ENCODE measurements at regions not wholly inside any gene's neighbourhood (a gene's known extent, or its start where the extent isn't known, plus 50 kb on each side); places are given as distances from the start of the nearest gene placed in this dataset.
"Not testable (repeated sequence)": the region's sequence is repeated elsewhere in the genome, so short reads cannot be mapped to it uniquely, and the experiment has no call there.

DNA sequence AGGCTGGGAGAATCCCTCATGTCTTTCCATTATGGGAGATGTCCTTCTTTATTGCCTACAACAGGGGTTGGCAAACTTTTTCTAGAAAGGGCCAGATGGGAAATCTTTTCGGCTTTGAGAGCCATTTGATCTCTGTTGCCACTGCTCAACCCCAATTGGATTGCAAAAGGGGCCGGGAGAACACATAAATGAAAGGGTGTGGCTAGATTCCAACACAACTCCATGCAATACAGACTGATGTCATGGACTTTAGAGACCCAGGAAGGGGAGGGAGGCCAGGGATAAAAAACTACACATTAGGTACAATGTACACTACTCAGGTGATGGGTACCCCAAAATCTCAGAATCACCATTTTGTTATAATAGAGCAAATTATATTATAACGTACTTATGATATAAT is 97.6 kb upstream of the SIM2 start:
- no peak for DNase-seq (ENCODE audit: low spot score)

GRCh38 chr21:36602735-36603134 is 96.2 kb upstream of the SIM2 start:
- no peak for DNase-seq (ENCODE audit: low spot score)

GRCh38 chr21:36603221-36603620 is 95.7 kb upstream of the SIM2 start:
- DNase-seq (ENCODE audit: low spot score), result no peak

- DNase-seq (ENCODE audit: low spot score), result no peak
Observed at GRCh38 chr21:36605426-36605825, 93.5 kb upstream of the SIM2 start.

- no peak for DNase-seq (ENCODE audit: low spot score)
Observed at GRCh38 chr21:36606287-36606982, 92.5 kb upstream of the SIM2 start.

DNA sequence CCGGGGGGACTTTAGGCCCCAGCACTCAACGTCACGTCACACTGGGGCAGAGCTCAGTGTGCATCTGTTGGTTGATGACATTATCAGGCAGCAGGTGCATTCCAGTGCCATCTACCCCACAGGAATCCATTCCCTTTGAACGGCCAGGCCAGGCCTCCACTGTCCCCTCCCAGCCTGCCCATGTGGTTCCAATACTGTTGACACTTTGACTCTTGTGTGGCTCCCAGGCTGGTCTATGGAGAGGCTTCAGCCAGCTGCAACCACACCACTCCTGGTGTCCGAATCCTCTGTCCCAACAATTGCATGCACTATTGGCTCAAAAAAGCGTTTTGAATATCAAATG is 92.0 kb upstream of the SIM2 start:
- no peak for DNase-seq (ENCODE audit: low spot score)

DNA sequence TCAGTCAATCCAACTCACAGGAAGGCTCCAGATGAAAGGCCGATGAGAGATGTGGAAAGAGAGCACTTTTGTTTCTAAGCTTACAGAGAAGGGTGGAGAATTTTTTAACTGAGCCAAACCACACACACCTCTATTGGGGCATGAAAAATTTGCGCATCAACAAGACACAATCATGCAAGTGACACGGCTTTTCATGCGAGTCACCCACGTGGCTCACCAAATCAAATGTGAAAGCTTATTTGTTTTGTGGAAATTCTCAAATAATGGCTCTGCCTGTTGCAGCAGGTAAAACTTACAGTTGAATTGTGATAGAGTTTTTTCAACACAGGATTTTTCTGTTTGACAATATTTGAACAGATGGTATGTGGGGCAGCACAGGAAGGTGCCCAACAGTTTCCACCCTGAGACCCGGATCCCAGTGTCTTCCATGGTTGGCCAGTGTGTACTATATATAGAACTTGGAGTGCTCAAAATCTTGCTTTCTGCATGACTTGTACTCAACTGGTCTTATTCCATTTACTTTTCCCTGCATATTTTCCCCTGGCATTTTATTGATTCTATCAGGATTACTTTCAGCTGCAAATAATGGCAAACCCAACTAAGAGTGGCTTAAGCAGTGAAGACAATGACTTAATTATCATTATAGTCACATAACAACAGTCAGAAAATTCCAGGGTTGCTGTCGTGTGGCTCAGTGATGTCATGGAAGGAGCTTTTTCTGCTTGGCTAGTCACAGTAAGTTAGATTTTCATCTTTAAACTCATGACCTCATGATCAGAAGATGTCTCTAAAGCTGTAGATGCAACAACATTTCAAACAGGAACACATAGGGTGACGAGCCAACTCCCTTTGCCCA is 90.6 kb upstream of the SIM2 start:
- DNase-seq (ENCODE audit: low spot score), result no peak

GRCh38 chr21:36608897-36609225 is 90.1 kb upstream of the SIM2 start:
- DNase-seq (ENCODE audit: low spot score), result no peak

- DNase-seq (ENCODE audit: low spot score), result no peak
Observed at GRCh38 chr21:36609654-36610053, 89.3 kb upstream of the SIM2 start.

DNA sequence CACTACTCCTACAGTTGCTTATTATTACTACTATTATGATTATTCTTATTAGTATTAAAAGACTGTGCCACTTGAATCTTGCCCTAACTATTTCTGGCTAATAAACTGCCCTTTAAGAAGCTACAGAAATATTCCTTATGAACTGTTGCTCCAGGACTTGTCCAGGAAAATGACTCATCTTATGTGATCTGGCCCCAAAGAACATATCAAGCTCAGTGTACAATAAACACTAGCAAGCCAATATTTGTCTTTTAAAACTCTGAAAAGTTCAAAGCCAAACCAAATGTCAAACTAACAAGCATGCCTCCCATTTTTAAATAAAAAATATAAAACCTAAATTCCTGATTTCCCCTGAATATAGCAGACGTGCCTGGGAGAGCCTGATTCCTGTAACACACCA is 88.7 kb upstream of the SIM2 start:
- no peak for DNase-seq (ENCODE audit: low spot score)

GRCh38 chr21:36610935-36611334 is 88.0 kb upstream of the SIM2 start:
- DNase-seq (ENCODE audit: low spot score), result no peak

DNA sequence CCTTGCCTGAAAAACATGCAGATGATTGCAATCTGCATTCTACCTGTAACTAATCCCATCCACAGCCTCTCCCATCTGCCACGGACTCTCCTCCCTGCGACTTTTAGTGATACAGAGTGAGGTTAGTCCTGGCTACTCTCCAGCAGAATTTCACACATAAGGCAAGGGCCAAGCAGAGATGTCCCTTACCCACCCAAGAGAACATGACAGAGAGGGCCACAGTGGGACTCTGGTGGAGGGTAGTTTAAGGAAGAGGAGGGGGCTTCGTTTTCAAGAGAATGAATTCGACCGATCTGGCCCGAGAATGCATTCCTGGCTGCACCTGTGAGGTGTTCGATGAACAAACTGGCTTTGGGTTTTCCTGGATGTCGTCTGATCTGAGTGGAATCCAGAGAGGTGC is 87.5 kb upstream of the SIM2 start:
- DNase-seq (ENCODE audit: low spot score), result no peak

DNA sequence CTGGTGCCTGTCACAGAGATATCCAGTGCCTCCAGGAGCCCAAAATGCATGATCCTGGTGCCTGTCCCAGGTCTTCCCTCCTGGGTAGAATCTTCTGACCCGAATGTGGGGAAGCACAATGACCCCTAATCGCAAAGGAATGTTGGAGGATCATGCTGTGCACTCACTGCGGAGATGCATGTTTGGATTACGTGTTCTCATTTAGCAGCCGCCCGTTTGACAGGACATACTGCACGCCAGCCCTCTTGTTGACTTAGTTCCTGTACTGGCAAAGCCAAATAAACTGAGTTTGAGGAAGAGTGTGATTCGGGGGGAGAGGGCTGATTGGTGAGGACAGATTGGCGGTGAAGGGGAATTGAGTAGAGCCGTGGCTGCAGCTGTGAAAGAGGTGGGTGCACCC is 85.9 kb upstream of the SIM2 start:
- DNase-seq (ENCODE audit: low spot score), result no peak

DNA sequence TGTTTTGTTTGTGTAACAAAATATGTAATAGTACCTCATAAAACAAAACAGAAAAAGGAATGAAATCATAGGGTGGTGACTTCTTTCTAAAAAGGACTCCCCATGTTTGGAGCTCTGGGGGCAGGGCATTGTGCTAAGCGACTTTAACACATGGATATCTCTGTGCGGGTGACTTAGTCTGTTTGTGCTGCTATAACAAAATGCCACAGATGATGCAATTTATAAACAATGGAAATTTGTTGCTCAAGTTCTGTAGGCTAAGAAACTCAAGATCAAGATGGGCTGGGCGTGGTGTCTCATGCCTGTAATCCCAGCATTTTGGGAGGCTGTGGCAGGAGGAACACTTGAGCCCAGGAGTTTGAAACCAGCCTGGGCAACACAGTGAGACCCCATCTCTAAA is 85.4 kb upstream of the SIM2 start:
- DNase-seq (ENCODE audit: low spot score), result no peak

DNA sequence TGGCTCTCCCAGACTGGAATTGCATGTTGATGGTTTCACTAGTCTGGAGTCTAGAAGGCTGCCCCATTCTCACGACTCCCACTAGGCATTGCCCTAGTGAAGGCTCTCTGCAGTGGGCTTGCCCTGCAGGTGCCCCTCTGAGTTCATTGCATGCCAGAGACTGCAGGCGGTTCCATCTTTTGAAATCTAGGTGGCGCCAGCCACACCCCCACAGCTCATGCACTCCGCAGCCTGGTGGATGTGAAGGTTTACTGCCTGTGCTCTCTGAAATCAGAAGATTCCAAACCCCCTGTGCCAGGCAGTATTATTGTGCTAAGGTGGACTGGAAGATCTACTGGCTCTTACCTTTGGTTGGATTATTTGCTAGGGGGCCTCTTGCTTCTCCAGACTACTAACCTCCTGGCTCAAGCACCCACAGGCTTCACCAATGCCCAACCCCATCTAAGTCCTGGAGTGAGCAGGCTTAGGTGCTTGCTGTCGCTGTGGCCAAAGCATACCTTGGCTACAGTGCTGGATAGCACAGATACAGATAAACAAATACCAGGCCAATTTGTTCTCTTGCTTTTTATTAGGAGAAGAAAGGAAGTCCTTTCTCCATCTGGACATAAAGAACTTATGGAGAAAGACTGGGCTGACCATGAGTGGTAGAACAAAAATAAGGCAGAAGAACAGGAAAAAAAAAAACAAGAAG is 83.5 kb upstream of the SIM2 start:
- no peak for DNase-seq (ENCODE audit: low spot score)

- DNase-seq (ENCODE audit: low spot score), result not testable (repeated sequence)
Observed at GRCh38 chr21:36616773-36617172, 82.1 kb upstream of the SIM2 start.

GRCh38 chr21:36621794-36622193 is 77.1 kb upstream of the SIM2 start:
- DNase-seq (ENCODE audit: low spot score), result not testable (repeated sequence)

- no peak for DNase-seq (ENCODE audit: low spot score)
Observed at GRCh38 chr21:36624105-36624504, 74.8 kb upstream of the SIM2 start.

DNA sequence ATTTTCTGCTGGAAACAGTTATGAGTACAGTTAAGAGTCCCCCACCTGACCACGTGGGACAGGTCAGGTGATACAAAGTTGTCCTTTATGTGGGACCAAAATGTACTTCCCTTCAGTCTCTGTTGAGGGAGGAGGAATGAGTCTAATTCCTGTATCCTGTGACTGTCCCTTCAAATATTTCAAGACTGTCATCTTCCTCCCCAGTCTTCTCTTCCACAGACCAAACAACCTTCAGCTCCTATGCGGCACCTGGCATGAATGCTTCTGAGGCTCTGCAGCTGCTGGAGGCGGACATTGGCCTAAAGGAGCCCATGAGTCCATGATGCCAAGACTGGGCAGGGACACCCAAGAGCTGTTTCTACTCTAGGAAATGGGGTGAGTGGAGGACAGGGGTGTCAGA is 72.1 kb upstream of the SIM2 start:
- DNase-seq (ENCODE audit: low spot score), result no peak

DNA sequence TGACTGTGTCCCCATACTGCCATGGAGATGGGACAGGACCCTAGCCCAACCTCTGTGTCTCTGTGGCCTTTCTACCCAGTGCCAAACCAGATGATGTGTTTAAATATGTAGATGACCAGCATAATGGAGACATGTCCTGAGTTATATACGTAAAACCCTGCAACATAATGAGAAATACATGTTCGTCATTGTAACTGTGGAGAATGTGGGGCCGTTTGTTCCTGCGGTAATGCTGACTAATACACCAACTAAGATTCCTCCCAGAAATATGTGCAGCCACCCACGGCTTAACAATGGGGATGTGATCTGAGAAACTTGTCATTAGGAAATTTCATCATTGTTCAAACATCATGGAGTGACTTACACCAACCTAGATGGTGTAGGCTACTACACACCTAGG is 71.7 kb upstream of the SIM2 start:
- no peak for DNase-seq (ENCODE audit: low spot score)

DNA sequence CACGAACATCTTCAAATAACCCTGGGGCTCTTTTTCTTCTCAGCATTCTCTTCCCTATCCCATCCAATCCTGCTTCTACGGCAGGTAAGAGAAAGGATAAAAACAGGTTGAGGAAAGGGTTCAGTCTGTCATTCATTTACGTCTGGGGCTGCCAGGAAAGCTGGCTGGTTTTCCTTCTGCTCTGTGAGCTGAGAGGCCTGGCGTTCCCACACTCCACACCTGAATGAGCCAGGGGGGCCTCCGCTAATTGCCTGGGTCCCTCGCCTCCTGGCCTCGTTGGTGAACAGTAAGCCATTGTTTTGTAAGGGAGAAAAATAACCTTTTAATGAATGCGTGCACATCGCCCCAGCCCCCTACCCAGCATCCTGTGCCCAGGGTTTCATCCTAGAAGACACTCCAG is 70.8 kb upstream of the SIM2 start:
- DNase-seq (ENCODE audit: low spot score), result no peak

- no peak for DNase-seq (ENCODE audit: low spot score)
Observed at GRCh38 chr21:36628761-36629460, 70.0 kb upstream of the SIM2 start.

All from LoVo (cell line).